RPMI8226 (cell line): ENCODE measurements at regions not wholly inside any gene's neighbourhood (a gene's known extent, or its start where the extent isn't known, plus 50 kb on each side); places are given as distances from the start of the nearest gene placed in this dataset.

Experiments used
- DNase-seq: peaks from one replicate; pipeline ENCODE4 v3.0.0-alpha.2; 2015

GRCh38 chr2:39538718-39539117, 101.6 kb upstream of the MAP4K3 start:
- DNase-seq: no peak

GRCh38 chr2:39540414-39540813, 103.3 kb upstream of the MAP4K3 start:
- no peak for DNase-seq

- no peak for DNase-seq
These were observed 104.2 kb upstream of the MAP4K3 start for GRCh38 chr2:39541011-39541930.

- no peak for DNase-seq
These were observed 105.4 kb upstream of the MAP4K3 start for GRCh38 chr2:39542523-39542922.

- no peak for DNase-seq
These were observed 108.9 kb upstream of the MAP4K3 start for GRCh38 chr2:39545957-39546356.

GRCh38 chr2:39546409-39546808, 109.3 kb upstream of the MAP4K3 start:
- DNase-seq: no peak

GRCh38 chr2:39546937-39547336, 109.9 kb upstream of the MAP4K3 start:
- DNase-seq: no peak

- DNase-seq: no peak
These were observed 111.0 kb upstream of the MAP4K3 start for GRCh38 chr2:39547811-39548719.

- no peak for DNase-seq
These were observed 111.9 kb upstream of the MAP4K3 start for GRCh38 chr2:39549000-39549399.

- DNase-seq: no peak
These were observed 112.8 kb upstream of the MAP4K3 start for GRCh38 chr2:39549718-39550464.

- no peak for DNase-seq
These were observed 113.7 kb upstream of the MAP4K3 start for GRCh38 chr2:39550701-39551285.

- DNase-seq: no peak
These were observed 106.8 kb upstream of the TMEM178A start for GRCh38 chr2:39558906-39559305.

- no peak for DNase-seq
These were observed 102.1 kb upstream of the TMEM178A start for GRCh38 chr2:39563572-39563971.

- no peak for DNase-seq
These were observed 98.2 kb upstream of the TMEM178A start for GRCh38 chr2:39567507-39567906.

- no peak for DNase-seq
These were observed 97.6 kb upstream of the TMEM178A start for GRCh38 chr2:39568116-39568515.

GRCh38 chr2:39568561-39569006, 97.1 kb upstream of the TMEM178A start:
- DNase-seq: no peak

- DNase-seq: no peak
These were observed 95.6 kb upstream of the TMEM178A start for GRCh38 chr2:39570130-39570555.

- DNase-seq: no peak
These were observed 95.1 kb upstream of the TMEM178A start for GRCh38 chr2:39570614-39571013.

GRCh38 chr2:39571111-39571731, 94.5 kb upstream of the TMEM178A start:
- no peak for DNase-seq

- DNase-seq: no peak
These were observed 92.4 kb upstream of the TMEM178A start for GRCh38 chr2:39573276-39573675.

GRCh38 chr2:39581866-39582265, 83.9 kb upstream of the TMEM178A start:
- no peak for DNase-seq

GRCh38 chr2:39583213-39583612, 82.5 kb upstream of the TMEM178A start:
- DNase-seq: no peak
